ENCODE measurements at regions not wholly inside any gene's neighbourhood (a gene's known extent, or its start where the extent isn't known, plus 50 kb on each side); places are given as distances from the start of the nearest gene placed in this dataset.

- no peak for DNase-seq (ENCODE audit: low read depth in 2 of 2)
Observed at GRCh38 chr20:52818491-52818890, 153.7 kb upstream of the TSHZ2 start.

GRCh38 chr20:52817981-52818380 is 154.2 kb upstream of the TSHZ2 start:
- no peak for DNase-seq (ENCODE audit: low read depth in 2 of 2)

DNA sequence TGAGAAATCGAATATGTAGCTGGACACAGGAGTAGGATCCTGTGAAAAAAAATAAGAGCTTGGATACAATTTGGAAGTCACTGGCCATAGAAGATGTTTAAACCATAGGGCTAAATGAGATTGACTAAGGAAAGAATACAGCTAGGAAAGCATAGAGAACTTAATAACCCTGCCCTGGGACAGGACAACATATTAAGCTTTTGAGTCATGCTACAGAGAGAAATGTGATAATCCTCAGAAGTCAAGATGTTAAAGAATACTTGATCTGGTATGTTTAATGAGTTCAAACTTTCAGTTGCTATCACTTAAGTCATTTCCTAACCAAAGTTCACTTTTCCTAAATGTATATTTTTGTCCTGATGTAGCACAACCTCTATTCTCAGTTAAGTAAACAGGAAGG is 154.6 kb upstream of the TSHZ2 start:
- DNase-seq (ENCODE audit: low read depth in 2 of 2) = no peak

DNA sequence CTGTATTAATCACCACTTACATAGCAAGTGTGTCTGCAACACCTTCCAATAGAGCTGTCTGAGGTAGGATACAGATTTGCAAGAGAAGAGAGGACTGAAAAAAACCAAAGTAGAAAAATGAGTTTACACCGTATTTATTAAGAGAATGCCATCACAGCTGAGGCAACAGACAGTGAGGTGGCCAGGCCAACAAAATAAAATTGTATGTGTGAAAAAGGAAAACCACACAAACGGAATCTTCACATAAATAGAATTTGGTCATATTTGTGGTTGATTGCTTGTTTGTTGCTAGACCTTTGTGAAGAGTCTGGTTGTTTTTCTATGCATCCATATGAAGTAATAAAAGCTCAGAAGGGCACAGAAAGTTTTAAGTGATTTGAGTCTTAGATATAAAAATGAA is 157.8 kb upstream of the TSHZ2 start:
- no peak for DNase-seq (ENCODE audit: low read depth in 2 of 2)

- DNase-seq (ENCODE audit: low read depth in 2 of 2) = no peak
Observed at GRCh38 chr20:52812231-52812847, 159.8 kb upstream of the TSHZ2 start.

GRCh38 chr20:52809003-52809402 is 163.2 kb upstream of the TSHZ2 start:
- DNase-seq (ENCODE audit: low read depth in 2 of 2) = no peak

GRCh38 chr20:52806918-52807317 is 165.2 kb upstream of the TSHZ2 start:
- no peak for DNase-seq (ENCODE audit: low read depth in 2 of 2)

DNA sequence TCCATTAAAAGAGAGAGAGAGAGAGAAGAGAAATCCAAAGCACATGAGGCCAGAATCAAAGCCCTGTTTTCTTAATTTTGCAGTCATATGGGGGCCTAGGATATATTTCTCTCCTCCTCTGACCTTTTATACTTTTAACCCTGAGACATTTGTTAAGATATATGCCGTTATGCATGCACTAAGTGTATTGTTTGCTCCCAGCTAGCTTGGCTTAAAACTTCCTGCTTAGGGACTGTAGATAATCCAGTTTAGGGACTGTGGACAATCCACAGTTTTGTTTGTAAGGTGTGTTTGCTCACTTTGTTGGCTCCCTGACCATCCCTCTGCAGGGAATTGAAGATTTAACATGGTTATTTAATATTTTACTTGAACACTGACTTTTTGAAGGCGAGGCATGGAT is 166.3 kb upstream of the TSHZ2 start:
- no peak for DNase-seq (ENCODE audit: low read depth in 2 of 2)

DNA sequence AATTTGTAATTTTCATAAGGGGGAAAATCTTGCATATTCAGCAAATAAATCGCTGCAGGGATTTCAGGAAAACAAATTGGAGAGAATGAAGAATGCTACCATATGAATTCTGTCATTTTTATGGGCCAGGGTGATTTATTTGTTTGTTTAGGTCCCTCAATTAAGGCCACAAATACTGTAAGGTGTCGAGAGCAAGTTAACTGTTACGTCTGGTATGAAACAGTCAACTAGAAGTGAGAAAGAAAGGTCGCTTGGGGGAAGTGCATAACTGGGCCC is 166.9 kb upstream of the TSHZ2 start:
- no peak for DNase-seq (ENCODE audit: low read depth in 2 of 2)

GRCh38 chr20:52804497-52805295 is 167.5 kb upstream of the TSHZ2 start:
- DNase-seq (ENCODE audit: low read depth in 2 of 2) = no peak

DNA sequence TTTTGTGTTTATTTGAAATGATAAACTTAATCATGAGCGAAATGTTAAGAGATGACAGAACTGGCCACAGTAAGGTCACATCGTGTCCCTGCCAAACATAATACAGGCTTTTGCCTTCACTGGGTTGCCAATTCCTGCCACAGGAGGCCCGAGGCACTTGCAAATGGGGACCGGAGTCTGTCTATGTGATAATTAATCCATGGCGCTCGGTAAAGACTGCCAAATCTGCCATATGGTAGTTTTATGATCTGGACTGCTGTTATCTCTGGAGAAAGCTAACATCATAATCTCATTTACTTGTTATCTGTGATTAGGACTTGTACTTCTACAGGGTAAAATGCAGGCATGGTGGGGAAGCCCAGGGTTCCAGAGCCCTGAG is 170.5 kb upstream of the TSHZ2 start:
- no peak for DNase-seq (ENCODE audit: low read depth in 2 of 2)

DNA sequence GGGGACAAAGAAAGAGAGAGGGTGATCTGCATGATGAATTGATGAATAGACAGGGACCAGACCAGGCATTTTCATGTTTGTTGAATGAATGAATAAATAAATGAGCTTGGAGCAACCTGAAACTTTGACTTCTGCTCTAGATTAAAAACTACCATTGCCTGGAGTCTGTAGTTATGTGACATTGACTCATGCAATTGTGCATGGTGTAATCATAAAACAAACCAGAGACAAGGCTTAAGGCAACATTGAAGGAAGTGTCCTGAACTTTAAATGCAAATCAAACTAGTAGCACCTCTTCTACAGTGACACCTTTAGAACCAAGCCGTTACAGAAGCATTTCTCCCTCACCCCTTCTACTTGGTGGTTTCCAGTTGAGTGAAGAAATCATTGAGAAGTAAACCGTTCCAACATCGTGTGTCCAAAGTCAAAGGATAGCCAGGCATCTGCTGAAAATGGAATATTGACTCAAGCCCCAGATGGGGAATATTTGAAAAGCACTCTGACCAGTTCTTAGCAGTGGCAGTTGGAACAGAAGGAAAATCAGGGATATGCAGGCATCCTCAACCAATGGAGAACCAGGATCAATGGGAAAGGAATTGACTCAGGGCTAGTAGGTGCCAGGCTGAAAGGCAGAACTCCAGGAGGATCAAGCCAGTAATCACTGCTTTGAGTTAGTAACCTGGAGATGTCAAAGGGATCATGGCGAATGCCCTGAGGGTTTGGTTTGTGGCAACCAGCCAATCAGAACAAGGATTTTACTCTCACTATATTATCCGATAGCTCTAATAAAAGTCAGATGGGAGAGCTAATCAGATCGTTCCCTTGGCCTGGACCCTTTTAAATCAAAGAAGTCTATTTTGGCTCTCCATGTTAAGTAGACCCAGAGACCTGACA is 171.2 kb upstream of the TSHZ2 start:
- no peak for DNase-seq (ENCODE audit: low read depth in 2 of 2)

- no peak for DNase-seq (ENCODE audit: low read depth in 2 of 2)
Observed at GRCh38 chr20:52799130-52799529, 173.0 kb upstream of the TSHZ2 start.

- DNase-seq (ENCODE audit: low read depth in 2 of 2) = no peak
Observed at GRCh38 chr20:52798124-52798523, 174.0 kb upstream of the TSHZ2 start.

DNA sequence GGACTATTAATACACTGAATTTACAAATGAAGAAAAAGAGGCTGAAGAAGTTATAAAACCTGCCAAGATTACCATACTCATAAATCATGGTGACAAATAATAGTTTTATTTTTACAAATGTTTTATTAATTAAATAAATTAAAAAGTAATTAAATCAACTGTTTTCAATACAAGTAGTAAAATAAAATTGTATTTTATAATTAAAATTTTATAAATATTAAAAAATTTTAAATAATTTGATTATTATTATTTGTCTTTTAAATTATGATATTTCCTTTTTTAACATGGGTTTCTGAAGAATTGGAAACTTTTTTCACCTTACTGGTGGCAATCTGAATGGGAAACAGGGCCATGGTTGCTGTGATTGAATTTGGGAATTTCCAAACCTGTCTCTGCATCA is 177.3 kb upstream of the TSHZ2 start:
- DNase-seq (ENCODE audit: low read depth in 2 of 2) = no peak

- DNase-seq (ENCODE audit: low read depth in 2 of 2) = no peak
Observed at GRCh38 chr20:52793339-52793963, 178.7 kb upstream of the TSHZ2 start.

- DNase-seq (ENCODE audit: low read depth in 2 of 2) = no peak
Observed at GRCh38 chr20:52791091-52791490, 181.1 kb upstream of the TSHZ2 start.

- DNase-seq (ENCODE audit: low read depth in 2 of 2) = no peak
Observed at GRCh38 chr20:52789716-52790115, 182.4 kb upstream of the TSHZ2 start.

DNA sequence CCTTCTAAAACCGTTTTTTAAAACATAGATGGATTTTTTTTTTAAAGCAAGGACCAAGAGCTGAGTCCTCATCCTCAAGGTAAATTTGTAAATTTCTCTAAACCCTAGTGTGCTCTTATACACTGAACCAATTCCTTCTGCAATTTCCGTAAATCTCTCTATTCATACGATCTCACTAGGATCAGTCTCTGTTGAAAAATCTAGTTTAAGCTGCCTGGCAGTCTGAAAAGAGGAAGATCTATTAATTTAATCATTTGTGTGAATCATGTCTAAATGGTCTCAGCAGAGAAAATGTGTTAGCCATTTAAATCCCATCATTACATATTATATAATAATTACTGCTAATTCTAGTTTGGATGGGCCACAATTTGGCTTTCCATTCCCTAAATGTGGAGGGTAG is 184.2 kb upstream of the TSHZ2 start:
- no peak for DNase-seq (ENCODE audit: low read depth in 2 of 2)

- no peak for DNase-seq (ENCODE audit: low read depth in 2 of 2)
Observed at GRCh38 chr20:52787216-52787615, 184.9 kb upstream of the TSHZ2 start.

DNA sequence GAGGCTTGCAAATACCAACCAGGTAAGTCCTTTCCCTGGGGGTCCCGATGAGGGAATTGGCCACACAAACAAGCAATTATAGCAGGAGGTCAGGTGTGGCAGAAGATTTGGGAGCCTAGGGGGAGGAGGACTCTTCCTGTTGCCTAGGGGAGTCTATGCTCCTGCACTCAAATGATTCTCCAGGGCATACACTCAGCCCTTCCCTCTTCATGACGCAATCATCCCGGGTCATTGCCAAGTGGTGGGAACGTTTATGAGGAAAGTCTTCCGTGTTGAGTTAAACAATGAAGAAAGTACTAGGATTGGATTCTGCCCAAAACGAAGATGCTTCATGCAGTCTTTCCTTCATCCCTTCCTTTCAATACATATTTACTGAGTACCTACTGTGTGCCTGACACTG is 186.5 kb upstream of the TSHZ2 start:
- no peak for DNase-seq (ENCODE audit: low read depth in 2 of 2)

DNA sequence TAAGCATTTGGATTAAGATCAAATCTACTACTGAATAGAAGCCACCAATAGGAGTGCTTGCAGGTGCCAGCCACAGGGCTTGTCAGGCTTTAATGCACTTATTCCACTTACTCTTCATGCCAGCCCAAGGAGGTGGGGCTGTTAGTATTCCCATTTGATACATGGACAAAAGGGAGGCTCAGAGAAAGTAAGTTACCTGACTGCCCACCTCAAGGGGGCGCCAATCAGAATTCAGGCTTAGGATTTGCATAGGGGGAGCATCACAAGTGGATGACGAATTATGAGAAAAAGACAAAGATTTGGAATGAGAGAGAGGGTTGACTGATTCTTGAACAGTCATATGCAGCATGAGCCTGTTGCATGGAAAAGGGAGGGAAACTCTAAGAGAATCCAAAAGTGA is 188.4 kb upstream of the TSHZ2 start:
- DNase-seq (ENCODE audit: low read depth in 2 of 2) = no peak

DNA sequence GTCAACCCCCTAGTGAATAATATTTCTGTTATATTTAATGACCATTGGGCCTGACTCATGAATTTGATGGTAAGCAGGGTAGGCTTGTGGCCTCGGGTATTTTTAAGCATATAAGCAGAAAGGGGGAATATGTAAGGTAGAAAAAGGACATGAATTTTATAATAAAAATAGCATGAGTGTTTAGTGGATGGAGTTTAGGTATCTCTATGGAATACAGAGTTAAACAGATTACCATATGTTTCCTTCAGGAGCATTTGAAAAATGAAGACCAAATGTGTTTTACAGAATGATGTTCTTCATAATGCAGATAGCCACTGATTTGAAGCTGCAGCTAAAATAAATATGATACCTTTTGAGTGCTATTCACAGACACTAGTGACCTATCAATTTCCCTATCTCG is 191.7 kb upstream of the TSHZ2 start:
- no peak for DNase-seq (ENCODE audit: low read depth in 2 of 2)

Measured in stimulated activated CD8-positive, alpha-beta memory T cell treated with anti-CD3 and anti-CD28 coated beads, Interleukin-7, amount 100 ng/mL, for 4 hours (primary cell).